IMR-90 (cell line): ENCODE measurements at regions not wholly inside any gene's neighbourhood (a gene's known extent, or its start where the extent isn't known, plus 50 kb on each side); places are given as distances from the start of the nearest gene placed in this dataset.

Source experiments
- ELK1 ChIP-seq: fragments of 150-350 bp; IDR thresholded peaks from 2 replicates; pipeline ENCODE4 v1.6.1; 2016; ENCODE audit warnings: low read depth, mild to moderate bottlenecking, low read length, moderate library complexity, borderline replicate concordance
- FOS ChIP-seq: fragments of 150-350 bp; IDR thresholded peaks from 2 replicates; pipeline ENCODE4 v1.6.1; 2016; ENCODE audit warnings: low read depth, low read length
- MAZ ChIP-seq: IDR thresholded peaks from 2 replicates; pipeline ENCODE4 v1.6.1; 2012; ENCODE audit warnings: low read depth, mild to moderate bottlenecking, low read length, improper control_type of control experiment, moderate library complexity, borderline replicate concordance
- POLR2A ChIP-seq: IDR thresholded peaks from 2 replicates; pipeline ENCODE4 v1.6.1; 2012; ENCODE audit warnings: mild to moderate bottlenecking, low read depth, low read length
- RFX5 ChIP-seq: IDR thresholded peaks from 2 replicates; pipeline ENCODE4 v1.8.0; 2012; ENCODE audit warnings: low read depth, mild to moderate bottlenecking, low read length, moderate library complexity
- TF ChIP-seq, protein P1 (sequence below): conservative IDR thresholded peaks from 2 replicates; pipeline ENCODE4 v1.5.1; 2012; ENCODE audit warnings: mild to moderate bottlenecking, low read depth, low read length, improper control_type of control experiment

DNA sequence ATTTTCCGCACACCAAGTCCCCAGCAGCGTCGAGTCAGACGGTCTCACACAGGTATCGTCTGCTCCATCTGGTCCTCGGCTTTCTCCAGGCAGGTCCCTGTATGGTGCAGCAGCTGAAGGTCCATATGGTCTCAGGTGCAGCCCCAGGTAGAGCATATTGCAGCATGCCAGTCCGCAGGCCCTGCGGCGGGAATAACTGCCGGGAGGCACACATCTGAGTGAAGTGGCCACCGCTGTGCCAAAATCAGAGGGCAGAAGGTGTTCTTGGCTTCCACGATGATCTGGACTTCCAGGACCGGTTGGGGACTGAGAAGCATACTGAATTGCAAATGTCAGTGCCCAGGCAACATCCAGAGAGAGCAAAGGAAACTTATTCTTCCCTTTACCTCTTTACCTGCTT is 320.3 kb downstream of the RNF144A start:
- no peak for TF ChIP-seq FOS
- TF ChIP-seq POLR2A: no peak
- TF ChIP-seq, protein P1, sequence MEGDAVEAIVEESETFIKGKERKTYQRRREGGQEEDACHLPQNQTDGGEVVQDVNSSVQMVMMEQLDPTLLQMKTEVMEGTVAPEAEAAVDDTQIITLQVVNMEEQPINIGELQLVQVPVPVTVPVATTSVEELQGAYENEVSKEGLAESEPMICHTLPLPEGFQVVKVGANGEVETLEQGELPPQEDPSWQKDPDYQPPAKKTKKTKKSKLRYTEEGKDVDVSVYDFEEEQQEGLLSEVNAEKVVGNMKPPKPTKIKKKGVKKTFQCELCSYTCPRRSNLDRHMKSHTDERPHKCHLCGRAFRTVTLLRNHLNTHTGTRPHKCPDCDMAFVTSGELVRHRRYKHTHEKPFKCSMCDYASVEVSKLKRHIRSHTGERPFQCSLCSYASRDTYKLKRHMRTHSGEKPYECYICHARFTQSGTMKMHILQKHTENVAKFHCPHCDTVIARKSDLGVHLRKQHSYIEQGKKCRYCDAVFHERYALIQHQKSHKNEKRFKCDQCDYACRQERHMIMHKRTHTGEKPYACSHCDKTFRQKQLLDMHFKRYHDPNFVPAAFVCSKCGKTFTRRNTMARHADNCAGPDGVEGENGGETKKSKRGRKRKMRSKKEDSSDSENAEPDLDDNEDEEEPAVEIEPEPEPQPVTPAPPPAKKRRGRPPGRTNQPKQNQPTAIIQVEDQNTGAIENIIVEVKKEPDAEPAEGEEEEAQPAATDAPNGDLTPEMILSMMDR: no peak
- no peak for TF ChIP-seq ELK1
- TF ChIP-seq MAZ: no peak
- TF ChIP-seq RFX5: no peak
